IMR-90 (cell line): ENCODE measurements at regions not wholly inside any gene's neighbourhood (a gene's known extent, or its start where the extent isn't known, plus 50 kb on each side); places are given as distances from the start of the nearest gene placed in this dataset.

ENCODE experiments used
- ATAC-seq: fragments of 200-7000 bp; cut with Tn5 transposase; 2 replicates; pipeline ENCODE4 v1.9.1; 2020; ENCODE audit warnings: low read depth, mild to moderate bottlenecking, moderate library complexity
- BruUV-seq: library from RNA; stranded (reverse); fragments of 400-500 nt; replicated peaks from 2 replicates; lab custom pipeline; 2021; lab: Mats Ljungman, UMichigan
- CTCF ChIA-PET: fragments of 300-600 bp; formaldehyde crosslinking; extraction: SDS; loops from one replicate; lab custom pipeline; 2021; ENCODE audit warnings: antibody characterized with exemption; lab: Yijun Ruan, JAX
- POLR2A ChIA-PET: fragments of 300-600 bp; sonication (Branson Sonifier 250); formaldehyde crosslinking; loops from one replicate; lab custom pipeline; 2022; ENCODE audit warnings: antibody characterized with exemption; ENCODE audit not compliant: unreplicated experiment; lab: Charles Lee
- DNase-seq: peaks from one replicate; pipeline ENCODE4 v3.0.0; 2013
- H2AFZ ChIP-seq: replicated peaks from 2 replicates; pipeline ENCODE3; 2013; ENCODE audit warnings: low read length, mild to moderate bottlenecking; ENCODE audit not compliant: poor library complexity
- H2AK5ac ChIP-seq: 2 replicates; pipeline ENCODE4 v1.6.1; 2013; ENCODE audit warnings: low read depth, low read length, inconsistent platforms
- H2AK9ac ChIP-seq: replicated peaks from 2 replicates; pipeline ENCODE3; 2013; ENCODE audit warnings: mild to moderate bottlenecking, low read depth, low read length, moderate library complexity; ENCODE audit not compliant: poor library complexity
- H2BK120ac ChIP-seq: 2 replicates; pipeline ENCODE4 v1.6.1; 2013; ENCODE audit warnings: low read depth, low read length, inconsistent platforms
- H2BK15ac ChIP-seq: 3 replicates; pipeline ENCODE4 v1.6.1; 2013; ENCODE audit warnings: low read depth, low read length, inconsistent platforms
- H2BK20ac ChIP-seq: 2 replicates; pipeline ENCODE4 v1.6.1; 2013; ENCODE audit warnings: low read depth, mild to moderate bottlenecking, inconsistent platforms, low read length, moderate library complexity
- H2BK5ac ChIP-seq: 2 replicates; pipeline ENCODE4 v1.6.1; 2013; ENCODE audit warnings: mild to moderate bottlenecking, low read depth, low read length, inconsistent platforms; ENCODE audit not compliant: poor library complexity, severe bottlenecking
- H3K14ac ChIP-seq: replicated peaks from 2 replicates; pipeline ENCODE4 v1.6.1; 2013; ENCODE audit warnings: low read depth, low read length, inconsistent platforms
- H3K18ac ChIP-seq: 2 replicates; pipeline ENCODE4 v1.6.1; 2013; ENCODE audit warnings: low read depth, low read length, control low read depth
- H3K23ac ChIP-seq: 2 replicates; pipeline ENCODE4 v1.6.1; 2013; ENCODE audit warnings: low read depth, low read length, inconsistent platforms
- H3K27ac ChIP-seq: 2 replicates; pipeline ENCODE4 v1.5.1; 2013; ENCODE audit warnings: mild to moderate bottlenecking, control low read depth, low read length; ENCODE audit not compliant: insufficient read depth
- H3K27me3 ChIP-seq: 2 replicates; pipeline ENCODE4 v1.6.1; 2013; ENCODE audit warnings: low read length; ENCODE audit not compliant: control insufficient read depth, insufficient read depth
- H3K36me3 ChIP-seq: 2 replicates; pipeline ENCODE4 v1.6.1; 2013; ENCODE audit warnings: low read length, mixed read lengths; ENCODE audit not compliant: control insufficient read depth, insufficient read depth
- H3K4ac ChIP-seq: 2 replicates; pipeline ENCODE4 v1.6.1; 2013; ENCODE audit warnings: low read depth, low read length, inconsistent platforms
- H3K4me1 ChIP-seq: 2 replicates; pipeline ENCODE4 v1.6.1; 2013; ENCODE audit warnings: low read length, mixed read lengths; ENCODE audit not compliant: control insufficient read depth, insufficient read depth
- H3K4me2 ChIP-seq: 2 replicates; pipeline ENCODE4 v1.6.1; 2013; ENCODE audit warnings: low read depth, mild to moderate bottlenecking, control low read depth, low read length, moderate library complexity
- H3K4me3 ChIP-seq: 2 replicates; pipeline ENCODE4 v1.5.1; 2013; ENCODE audit warnings: low read depth, mild to moderate bottlenecking, control low read depth, low read length, moderate library complexity; ENCODE audit not compliant: insufficient read depth
- H3K56ac ChIP-seq: 2 replicates; pipeline ENCODE4 v1.6.1; 2013; ENCODE audit warnings: low read length, inconsistent platforms; ENCODE audit not compliant: insufficient read depth; ENCODE audit errors: extremely low read depth
- H3K79me1 ChIP-seq, 2 experiments: 2 replicates each; pipeline ENCODE4 v1.6.1; 2013; ENCODE audit warnings: low read length in 2 of 2, inconsistent platforms in 1 of 2, low read depth in 1 of 2
- H3K9ac ChIP-seq: 2 replicates; pipeline ENCODE4 v1.6.1; 2013; ENCODE audit warnings: low read depth, low read length, control low read depth
- H3K9me1 ChIP-seq: 2 replicates; pipeline ENCODE4 v1.6.1; 2013; ENCODE audit warnings: low read length, inconsistent platforms; ENCODE audit not compliant: insufficient read depth
- H3K9me3 ChIP-seq: 2 replicates; pipeline ENCODE4 v1.6.1; 2013; ENCODE audit warnings: low read length; ENCODE audit not compliant: control insufficient read depth, insufficient read depth
- H4K20me1 ChIP-seq: 2 replicates; pipeline ENCODE4 v1.6.1; 2013; ENCODE audit warnings: low read length, inconsistent platforms; ENCODE audit not compliant: insufficient read depth
- H4K5ac ChIP-seq: 2 replicates; pipeline ENCODE4 v1.6.1; 2013; ENCODE audit warnings: mild to moderate bottlenecking, low read depth, low read length, control low read depth
- H4K8ac ChIP-seq, 2 experiments: 2 replicates each; pipeline ENCODE4 v1.6.1; 2013; ENCODE audit warnings: low read depth in 2 of 2, low read length in 2 of 2, control low read depth in 1 of 2, inconsistent platforms in 1 of 2
- H4K91ac ChIP-seq: 2 replicates; pipeline ENCODE4 v1.6.1; 2013; ENCODE audit warnings: low read depth, low read length, inconsistent platforms; ENCODE audit not compliant: insufficient read depth
- BHLHE40 ChIP-seq: fragments of 150-350 bp; IDR thresholded peaks from 2 replicates; pipeline ENCODE4 v1.6.1; 2016; ENCODE audit warnings: mild to moderate bottlenecking, low read depth, low read length
- CEBPB ChIP-seq: IDR thresholded peaks from 2 replicates; pipeline ENCODE4 v1.6.1; 2012; ENCODE audit warnings: low read depth, low read length, improper control_type of control experiment
- CTCF ChIP-seq: conservative IDR thresholded peaks from 2 replicates; pipeline ENCODE4 v1.5.1; 2012; ENCODE audit warnings: mild to moderate bottlenecking, low read depth, low read length, improper control_type of control experiment
- MAFK ChIP-seq: IDR thresholded peaks from 2 replicates; pipeline ENCODE4 v1.6.1; 2012; ENCODE audit warnings: low read depth, low read length, improper control_type of control experiment
- MXI1 ChIP-seq: IDR thresholded peaks from 2 replicates; pipeline ENCODE4 v1.6.1; 2012; ENCODE audit warnings: low read depth, mild to moderate bottlenecking, low read length, moderate library complexity, borderline replicate concordance
- NFE2L2 ChIP-seq: fragments of 150-350 bp; IDR thresholded peaks from 2 replicates; pipeline ENCODE4 v1.6.1; 2016; ENCODE audit warnings: low read depth, mild to moderate bottlenecking, low read length
- WGBS, 2 experiments: methylation state at CpG; one replicate each; pipeline versions ENCODE4 v1.1.5 to v1.1.7; 2013; ENCODE audit warnings: missing lambda C conversion rate in 2 of 2; ENCODE audit not compliant: insufficient read length in 1 of 2; ENCODE audit errors: extremely low coverage in 2 of 2; 5-methylcytosine and 5-hydroxymethylcytosine counted together
- dilution Hi-C: fragments of 300-500 bp; cut with HindIII; formaldehyde crosslinking; loops from one replicate; pipeline ENCODE4 v1.14.3; 2018; ENCODE audit warnings: low sequenced_read_pairs; ENCODE audit not compliant: unreplicated experiment
- in situ Hi-C: fragments of 300-500 bp; cut with MboI; formaldehyde crosslinking; loops from 3 replicates; pipeline ENCODE4 v1.14.3; 2019; ENCODE audit warnings: low sequenced_read_pairs, inconsistent platforms, mixed read lengths
- intact Hi-C: fragments of 100-400 bp; cut with micrococcal nuclease; formaldehyde crosslinking; loops from 2 replicates; pipeline ENCODE4 v1.10.0; 2022
- TF ChIP-seq, protein P1 (sequence below): fragments of 150-350 bp; IDR thresholded peaks from 2 replicates; pipeline ENCODE4 v1.6.1; 2016; ENCODE audit warnings: low read depth, mild to moderate bottlenecking, low read length, moderate library complexity, borderline replicate concordance
- TF ChIP-seq, protein P2 (sequence below): fragments of 150-350 bp; IDR thresholded peaks from 2 replicates; pipeline ENCODE4 v1.6.1; 2017; ENCODE audit warnings: mild to moderate bottlenecking, antibody characterized with exemption, low read length, low read depth

- ATAC-seq (no peak), DNase-seq (no peak)
- H3K4me3 ChIP-seq, result no peak overlapping the region
- H3K23ac ChIP-seq, result no peak overlapping the region
- dilution Hi-C loops (no loop called here), intact Hi-C loops (loop anchor here (10.0 kb wide), 1 partner anchor 187 kb away; no protein-coding TSS in a partner anchor), in situ Hi-C loops (no loop called here)
- H3K9me3 ChIP-seq, result no peaks in the 10 kb centered on the region
- ChIA-PET POLR2A (no interaction called here), CTCF (no interaction called here)
- no peak overlapping the region for H3K14ac ChIP-seq
- 0% methylated on average over 1 of the region's 6 CpGs; no CpG with 5 or more reads in 1 of the 2 experiments for WGBS, 2 experiments
- no peak overlapping the region for H3K9ac ChIP-seq
- no peak overlapping the region for H2AFZ ChIP-seq
- no peak overlapping the region for H4K5ac ChIP-seq
- no peak overlapping the region for H2AK9ac ChIP-seq
- no peak overlapping the region for H3K4ac ChIP-seq
- H2BK20ac ChIP-seq, result no peak overlapping the region
- no peak overlapping the region for H2BK120ac ChIP-seq
- H4K91ac ChIP-seq, result no peak overlapping the region
- H3K27me3 ChIP-seq, result peaks cover 7% of the 10 kb centered on the region
- H3K79me1 ChIP-seq, result no peaks in the 10 kb centered on the region
- no peak overlapping the region for H3K56ac ChIP-seq
- H3K36me3 ChIP-seq, result no peaks in the 10 kb centered on the region
- no peaks in the 10 kb centered on the region for H3K9me1 ChIP-seq
- no peak overlapping the region for H2BK5ac ChIP-seq
- TF ChIP-seq MXI1 (no peak), CTCF (no peak), MAFK (no peak), NFE2L2 (no peak), CEBPB (no peak), BHLHE40 (no peak)
- TF ChIP-seq, protein P1, sequence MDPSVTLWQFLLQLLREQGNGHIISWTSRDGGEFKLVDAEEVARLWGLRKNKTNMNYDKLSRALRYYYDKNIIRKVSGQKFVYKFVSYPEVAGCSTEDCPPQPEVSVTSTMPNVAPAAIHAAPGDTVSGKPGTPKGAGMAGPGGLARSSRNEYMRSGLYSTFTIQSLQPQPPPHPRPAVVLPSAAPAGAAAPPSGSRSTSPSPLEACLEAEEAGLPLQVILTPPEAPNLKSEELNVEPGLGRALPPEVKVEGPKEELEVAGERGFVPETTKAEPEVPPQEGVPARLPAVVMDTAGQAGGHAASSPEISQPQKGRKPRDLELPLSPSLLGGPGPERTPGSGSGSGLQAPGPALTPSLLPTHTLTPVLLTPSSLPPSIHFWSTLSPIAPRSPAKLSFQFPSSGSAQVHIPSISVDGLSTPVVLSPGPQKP, result no peak
- TF ChIP-seq, protein P2, sequence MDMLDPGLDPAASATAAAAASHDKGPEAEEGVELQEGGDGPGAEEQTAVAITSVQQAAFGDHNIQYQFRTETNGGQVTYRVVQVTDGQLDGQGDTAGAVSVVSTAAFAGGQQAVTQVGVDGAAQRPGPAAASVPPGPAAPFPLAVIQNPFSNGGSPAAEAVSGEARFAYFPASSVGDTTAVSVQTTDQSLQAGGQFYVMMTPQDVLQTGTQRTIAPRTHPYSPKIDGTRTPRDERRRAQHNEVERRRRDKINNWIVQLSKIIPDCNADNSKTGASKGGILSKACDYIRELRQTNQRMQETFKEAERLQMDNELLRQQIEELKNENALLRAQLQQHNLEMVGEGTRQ, result no peak
- BruUV-seq, result no TSS peak
- H3K4me1 ChIP-seq, result no peaks in the 10 kb centered on the region
- no peaks in the 10 kb centered on the region for H4K20me1 ChIP-seq
- no peak overlapping the region for H3K18ac ChIP-seq
- H3K27ac ChIP-seq, result no peak overlapping the region
- no peak overlapping the region for H2BK15ac ChIP-seq
- H4K8ac ChIP-seq, result no peak overlapping the region
- no peak overlapping the region for H2AK5ac ChIP-seq
- H3K4me2 ChIP-seq, result no peak overlapping the region
These were observed 100.2 kb downstream of the ZIC5 start for GRCh38 chr13:99871249-99871898.
